NCI-H1436 (cell line): ENCODE measurements at regions not wholly inside any gene's neighbourhood (a gene's known extent, or its start where the extent isn't known, plus 50 kb on each side); places are given as distances from the start of the nearest gene placed in this dataset.

Source experiments
- DNase-seq: peaks from one replicate; lab custom pipeline; 2025; lab: John Stamatoyannopoulos, UW

DNA sequence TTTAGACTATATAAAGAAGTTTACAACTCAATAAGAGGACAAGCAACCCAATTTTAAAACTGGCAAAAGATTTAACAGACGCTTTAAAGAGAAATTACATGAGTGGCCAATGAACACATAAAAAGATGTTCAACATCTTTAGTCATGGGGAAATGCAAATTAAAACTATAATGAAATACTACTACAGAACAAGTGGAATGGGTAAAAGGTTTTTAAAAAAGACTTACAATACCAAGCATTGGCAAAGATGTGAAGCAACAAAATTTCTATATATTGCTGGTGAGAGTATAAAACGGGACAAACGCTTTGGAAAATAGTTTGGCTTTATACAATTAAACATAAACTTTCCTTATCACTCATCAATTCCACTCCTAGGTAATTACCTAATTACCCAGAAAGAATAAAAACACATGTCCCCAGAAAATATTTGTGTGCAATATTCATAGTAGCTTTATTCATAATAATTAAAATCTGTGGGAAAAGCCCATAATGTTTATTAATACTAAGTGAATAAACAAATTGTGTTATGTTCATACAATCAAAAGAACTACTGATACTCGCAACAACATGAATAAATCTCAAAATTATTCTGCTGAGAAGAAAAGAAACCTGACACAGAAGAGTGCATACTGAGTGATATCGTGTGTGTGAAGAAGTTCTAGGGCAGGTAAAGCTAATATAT lies 76.7 kb upstream of the MYCN start:
- no peak for DNase-seq

DNA sequence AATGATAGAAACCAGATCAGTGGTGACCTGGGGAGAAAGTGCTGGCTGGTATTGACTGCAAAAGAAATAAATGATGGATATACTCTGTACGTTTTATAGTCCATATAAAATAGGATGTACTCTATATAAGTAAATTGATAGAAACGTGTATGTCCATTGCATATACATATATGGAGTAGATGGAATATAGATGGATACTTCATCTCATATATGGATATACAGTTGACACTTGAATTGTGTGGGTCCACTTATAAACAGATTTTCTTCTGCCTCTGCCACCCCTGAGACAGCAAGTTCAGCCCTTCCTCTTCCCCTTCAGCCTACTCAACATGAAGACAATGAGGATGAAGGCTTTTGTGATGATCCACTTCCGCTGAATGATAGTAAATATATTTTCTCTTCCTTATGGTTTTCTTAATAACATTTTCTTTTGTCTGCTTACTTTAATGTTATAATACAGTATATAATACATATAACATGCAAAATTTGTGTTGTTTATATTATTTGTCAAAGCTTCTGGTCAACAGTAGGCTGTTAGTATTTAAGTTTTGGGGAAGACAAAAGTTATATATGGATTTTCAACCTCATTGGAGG lies 76.1 kb upstream of the MYCN start:
- DNase-seq, result no peak

DNA sequence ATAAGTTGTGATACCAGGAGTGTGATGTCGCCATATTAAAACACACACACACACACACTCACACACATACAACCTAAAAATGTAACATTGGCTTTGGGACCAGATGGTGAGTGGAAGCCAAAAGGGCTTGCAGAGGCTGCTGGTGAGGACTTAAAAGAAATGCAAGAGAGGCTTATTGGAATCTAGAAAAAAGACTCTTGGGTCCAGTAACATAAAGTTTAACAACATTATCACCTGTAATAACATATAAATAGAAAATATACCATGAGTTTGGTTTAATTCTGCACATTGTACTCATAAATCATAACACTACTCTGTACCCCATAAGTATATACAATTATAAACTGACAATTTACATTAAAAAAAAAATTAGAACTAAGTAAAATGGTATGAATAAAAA lies 74.4 kb upstream of the MYCN start:
- DNase-seq, result no peak

GRCh38 chr2:15866563-15867193 lies 73.7 kb upstream of the MYCN start:
- DNase-seq, result no peak

GRCh38 chr2:15867194-15868171 lies 72.9 kb upstream of the MYCN start:
- DNase-seq, result no peak

DNA sequence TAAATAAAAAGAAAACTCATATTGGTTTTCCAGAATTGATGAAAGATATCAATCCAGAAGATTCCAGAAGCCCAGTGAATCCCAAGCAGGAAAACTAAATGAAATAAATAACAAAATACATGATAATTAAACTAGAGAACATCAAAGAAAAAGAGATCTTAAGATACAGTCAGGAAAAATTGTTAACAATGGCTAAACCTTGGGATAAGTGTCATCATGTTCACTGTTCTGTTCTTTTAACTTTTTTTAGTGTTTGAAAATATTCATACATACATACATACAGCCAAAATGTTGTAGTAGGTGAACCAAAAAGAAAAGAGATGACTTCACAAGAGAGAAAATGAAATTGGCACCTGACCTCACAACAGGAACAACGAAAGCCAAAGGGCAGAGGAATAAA lies 72.2 kb upstream of the MYCN start:
- DNase-seq, result no peak

GRCh38 chr2:15868704-15869103 lies 71.6 kb upstream of the MYCN start:
- no peak for DNase-seq

GRCh38 chr2:15869396-15869795 lies 71.0 kb upstream of the MYCN start:
- DNase-seq, result no peak

DNA sequence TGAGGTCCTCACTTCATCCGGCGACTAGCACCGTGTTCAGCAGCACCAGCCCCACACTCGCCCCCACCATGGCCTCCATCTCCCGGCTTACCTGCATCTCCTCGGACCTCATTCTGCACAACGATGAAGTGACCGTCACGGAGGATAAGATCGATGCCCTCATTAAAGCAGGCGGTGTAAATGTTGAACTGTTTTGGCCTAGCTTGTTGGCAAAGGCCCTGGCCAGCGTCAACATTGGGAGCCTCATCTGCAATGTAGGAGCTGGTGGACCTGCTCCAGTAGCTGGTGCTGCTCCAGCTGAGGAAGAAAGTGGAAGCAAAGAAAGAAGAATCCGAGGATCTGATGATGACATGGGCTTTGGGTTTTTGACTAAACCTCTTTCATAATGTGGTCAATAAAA lies 70.5 kb upstream of the MYCN start:
- no peak for DNase-seq

- no peak for DNase-seq
Measured at GRCh38 chr2:15870565-15870964, 69.8 kb upstream of the MYCN start.

DNA sequence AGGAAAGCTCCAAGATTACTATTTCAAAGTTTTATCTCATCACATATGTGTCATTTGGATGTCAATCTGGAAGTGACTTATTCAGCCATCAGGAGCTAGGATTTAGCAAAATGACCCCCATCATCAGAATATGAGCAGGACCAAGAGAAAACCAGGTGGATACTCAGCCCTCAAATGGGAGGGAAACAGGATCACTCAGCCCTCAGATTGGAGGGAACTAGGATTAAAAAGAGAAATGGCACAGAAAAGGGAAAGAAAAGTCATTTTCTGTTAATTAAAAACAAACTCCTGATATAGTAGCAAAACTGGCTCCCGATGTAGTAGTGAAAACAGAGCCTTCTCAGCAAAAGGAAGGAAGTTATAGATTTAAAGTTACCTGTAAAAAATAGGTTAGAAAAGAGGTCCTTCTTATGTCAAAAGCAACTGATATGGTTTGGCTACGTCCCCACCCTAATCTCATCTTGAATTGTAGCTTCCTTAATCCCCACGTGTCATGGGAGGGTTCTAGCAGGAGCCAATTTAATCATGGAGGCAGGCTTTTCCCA lies 69.0 kb upstream of the MYCN start:
- no peak for DNase-seq

GRCh38 chr2:15872854-15873253 lies 67.5 kb upstream of the MYCN start:
- DNase-seq, result no peak

GRCh38 chr2:15874321-15874720 lies 66.0 kb upstream of the MYCN start:
- no peak for DNase-seq

DNA sequence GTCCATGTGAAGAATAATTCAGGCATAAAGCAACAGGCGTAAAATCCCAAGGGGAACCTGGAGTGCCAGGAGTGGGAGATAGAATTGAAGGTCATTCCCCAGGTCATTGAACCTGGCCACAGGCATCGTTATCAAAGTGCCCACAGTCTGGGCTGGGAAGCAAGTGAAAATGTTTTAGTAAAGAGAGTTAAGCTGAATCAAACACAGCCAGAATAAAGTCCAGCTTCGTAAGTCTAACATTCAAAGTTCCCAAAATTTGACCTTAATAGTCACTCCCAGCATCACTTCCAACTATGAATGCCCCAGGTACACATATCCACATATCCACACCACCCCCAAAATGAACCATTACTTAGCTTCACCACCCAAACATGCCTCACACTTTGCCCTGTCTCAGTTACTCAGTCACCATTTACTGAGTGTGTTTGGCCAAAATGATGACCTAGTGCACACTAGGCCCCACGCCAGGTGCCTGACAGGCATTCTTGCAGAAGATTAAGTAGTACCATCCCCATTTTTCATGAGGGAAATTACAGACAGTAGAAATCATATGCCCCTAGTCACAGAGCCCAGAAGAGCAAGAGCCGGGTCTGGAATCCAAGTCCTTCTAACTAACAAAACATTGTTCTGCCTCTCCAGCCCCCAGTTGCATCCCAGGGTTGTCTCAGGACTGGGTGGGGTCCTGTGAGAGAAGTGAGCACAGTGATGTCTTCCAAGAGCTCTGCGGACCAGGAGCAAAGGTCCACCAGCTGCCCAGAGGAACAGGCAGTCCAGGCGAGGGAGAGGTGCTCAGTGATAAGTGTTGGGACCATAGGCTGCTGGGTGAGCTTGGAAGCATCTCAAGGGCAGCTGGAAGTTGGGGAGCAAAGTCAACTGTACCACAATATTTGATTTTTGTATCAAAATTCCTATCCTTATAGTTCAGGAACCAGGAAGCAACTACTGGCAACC lies 65.2 kb upstream of the MYCN start:
- DNase-seq, result no peak

DNA sequence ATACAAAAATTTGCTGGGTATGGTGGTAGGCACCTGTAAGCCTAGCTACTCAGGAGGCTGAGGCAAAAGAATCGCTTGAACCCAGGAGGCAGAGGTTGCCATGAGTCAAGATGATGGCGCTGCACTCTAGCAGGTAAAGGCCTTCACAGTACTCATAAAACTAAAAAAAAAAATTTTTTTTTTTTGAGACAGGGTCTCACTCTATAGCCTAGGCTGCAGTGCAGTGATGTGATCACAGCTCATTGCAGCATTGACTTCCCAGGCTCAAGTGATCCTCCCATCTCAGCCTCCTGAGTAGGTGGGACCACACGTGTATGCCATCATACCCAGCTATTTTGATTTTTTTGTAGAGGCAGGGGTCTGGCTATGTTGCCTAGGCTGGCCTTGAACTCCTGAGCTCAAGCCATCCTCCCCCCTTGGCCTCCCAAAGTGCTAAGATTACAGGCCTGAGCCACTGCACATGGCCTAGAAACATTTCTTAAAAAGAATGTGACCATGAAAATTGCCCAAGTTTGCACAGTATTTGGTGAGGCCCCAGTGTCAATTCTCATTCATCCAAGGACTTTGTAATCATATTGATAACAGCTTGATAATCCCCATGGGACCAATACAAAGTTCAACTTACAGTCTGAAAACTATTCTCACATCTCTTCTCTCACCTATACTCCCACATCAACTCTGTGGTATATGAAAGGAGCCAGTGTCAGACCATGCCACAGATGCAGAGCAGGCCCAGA lies 64.2 kb upstream of the MYCN start:
- DNase-seq, result no peak

DNA sequence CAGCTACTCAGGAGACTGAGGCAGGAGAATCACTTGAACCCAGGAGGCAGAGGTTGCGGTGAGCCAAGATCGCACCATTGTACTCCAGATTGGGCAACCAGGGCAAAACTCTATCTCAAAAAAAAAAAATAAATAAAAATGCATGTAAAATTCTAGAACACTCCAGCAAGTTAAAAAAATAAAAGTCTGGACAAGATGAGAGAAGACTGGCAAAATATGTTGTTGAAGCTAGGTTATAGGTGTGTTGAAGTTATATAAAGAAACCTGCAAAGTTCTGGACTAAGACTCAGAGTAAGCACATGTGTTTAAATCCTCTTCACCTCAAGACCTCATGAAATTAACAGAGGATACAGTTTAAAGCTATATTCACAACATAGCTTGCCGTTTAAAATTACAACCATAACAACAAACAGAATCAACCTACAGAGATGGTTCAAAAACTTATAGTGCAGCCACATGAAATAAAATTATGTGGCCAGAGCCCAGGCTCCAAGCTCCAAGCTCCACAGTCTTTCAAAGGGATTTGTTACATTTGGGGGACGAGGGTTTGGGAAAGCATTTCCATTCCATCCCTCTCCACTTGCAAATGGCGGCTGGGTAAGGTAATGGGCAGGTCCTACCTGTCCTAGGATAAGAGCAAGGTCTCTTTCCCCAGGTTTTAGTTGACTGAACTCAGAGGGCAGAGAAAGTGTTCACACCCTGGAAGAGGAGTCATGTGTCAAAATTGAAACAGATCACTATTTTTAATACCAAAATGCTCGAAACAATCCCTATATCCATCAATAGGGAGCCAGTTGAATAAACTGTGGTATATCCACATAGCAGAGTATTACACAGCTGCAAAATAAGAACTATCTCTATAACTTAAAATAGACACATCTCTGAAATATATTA lies 59.9 kb upstream of the MYCN start:
- no peak for DNase-seq

GRCh38 chr2:15881120-15881433 lies 59.3 kb upstream of the MYCN start:
- DNase-seq, result no peak

DNA sequence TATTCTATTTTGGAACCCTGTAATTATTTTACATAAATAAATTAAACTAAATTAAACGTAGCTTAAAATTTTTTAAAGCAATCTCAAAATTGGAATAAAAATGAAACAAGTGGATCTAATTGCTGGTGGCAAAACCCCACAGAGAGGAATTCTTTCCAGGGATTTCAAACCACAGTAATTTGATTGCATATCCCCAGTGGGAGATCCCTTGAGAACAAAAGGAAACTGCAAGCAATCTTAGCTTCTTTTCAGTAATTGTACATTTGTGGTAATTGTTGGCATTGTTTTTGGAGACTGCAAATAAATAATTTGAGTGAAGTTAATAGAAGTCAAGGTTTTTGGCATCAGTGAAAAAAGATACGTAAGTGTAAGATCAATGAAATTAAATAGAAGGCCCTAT lies 58.7 kb upstream of the MYCN start:
- no peak for DNase-seq

- DNase-seq, result no peak
Measured at GRCh38 chr2:15882761-15883497, 57.4 kb upstream of the MYCN start.
